Loucy (cell line): ENCODE measurements at regions not wholly inside any gene's neighbourhood (a gene's known extent, or its start where the extent isn't known, plus 50 kb on each side); places are given as distances from the start of the nearest gene placed in this dataset.
"Not testable (repeated sequence)": the region's sequence is repeated elsewhere in the genome, so short reads cannot be mapped to it uniquely, and the experiment has no call there.

ENCODE experiments used
- H2AFZ ChIP-seq: fragments of 200-600 bp; sonication (generic); 2 replicates; pipeline ENCODE4 v1.6.0; 2016; ENCODE audit warnings: antibody characterized with exemption, mild to moderate bottlenecking, low read length, moderate library complexity
- H3F3A ChIP-seq: fragments of 200-600 bp; 2 replicates; pipeline ENCODE4 v1.6.0; 2016; ENCODE audit warnings: antibody characterized with exemption, low read depth, mild to moderate bottlenecking
- H3K27me3 ChIP-seq: fragments of 200-600 bp; sonication (generic); 2 replicates; pipeline ENCODE4 v1.6.1; 2014; ENCODE audit warnings: low read length, mild to moderate bottlenecking; ENCODE audit not compliant: insufficient read depth, poor library complexity, severe bottlenecking
- H3K36me3 ChIP-seq: fragments of 200-600 bp; sonication (generic); 2 replicates; pipeline ENCODE4 v1.6.1; 2016; ENCODE audit warnings: low read length; ENCODE audit not compliant: insufficient read depth
- H3K4me1 ChIP-seq: fragments of 200-600 bp; sonication (generic); 2 replicates; pipeline ENCODE4 v1.5.1; 2014; ENCODE audit warnings: low read length, mild to moderate bottlenecking; ENCODE audit not compliant: insufficient read depth, poor library complexity, severe bottlenecking
- H3K4me2 ChIP-seq: fragments of 200-600 bp; sonication (generic); 2 replicates; pipeline ENCODE4 v1.6.0; 2014; ENCODE audit warnings: antibody characterized with exemption, low read length, low read depth, mild to moderate bottlenecking; ENCODE audit not compliant: poor library complexity, severe bottlenecking
- H3K4me3 ChIP-seq: fragments of 200-600 bp; sonication (generic); 2 replicates; pipeline ENCODE4 v1.5.1; 2014; ENCODE audit warnings: low read length, mild to moderate bottlenecking, mixed read lengths; ENCODE audit not compliant: poor library complexity, severe bottlenecking
- H3K79me2 ChIP-seq: fragments of 200-600 bp; sonication (generic); 2 replicates; pipeline ENCODE4 v1.6.1; 2014; ENCODE audit warnings: low read length; ENCODE audit not compliant: insufficient read depth
- H3K9ac ChIP-seq: fragments of 200-600 bp; sonication (generic); 2 replicates; pipeline ENCODE4 v1.6.0; 2014; ENCODE audit warnings: mild to moderate bottlenecking, low read depth, low read length, moderate library complexity; ENCODE audit not compliant: poor library complexity, severe bottlenecking
- H3K9me2 ChIP-seq: fragments of 200-600 bp; sonication (generic); replicated peaks from 2 replicates; pipeline ENCODE4 v1.6.1; 2016; ENCODE audit warnings: low read depth, low read length, mixed read lengths
- H3K9me3 ChIP-seq: fragments of 200-600 bp; sonication (generic); 2 replicates; pipeline ENCODE4 v1.6.1; 2014; ENCODE audit warnings: mild to moderate bottlenecking, antibody characterized with exemption, low read length, low read depth; ENCODE audit not compliant: insufficient read depth
- H4K20me1 ChIP-seq: fragments of 200-600 bp; sonication (generic); 2 replicates; pipeline ENCODE4 v1.6.0; 2014; ENCODE audit warnings: antibody characterized with exemption, low read length, mild to moderate bottlenecking; ENCODE audit not compliant: insufficient read depth, poor library complexity, severe bottlenecking
- CTCF ChIP-seq: fragments of 200-600 bp; sonication (generic); conservative IDR thresholded peaks from 2 replicates; pipeline ENCODE4 v1.5.1; 2014; ENCODE audit warnings: mild to moderate bottlenecking, antibody characterized with exemption, low read length
- EZH2phosphoT487 ChIP-seq: fragments of 200-600 bp; IDR thresholded peaks from 2 replicates; pipeline ENCODE4 v1.6.1; 2018; ENCODE audit warnings: antibody characterized with exemption, mild to moderate bottlenecking, moderate library complexity, borderline replicate concordance

GRCh38 chr18:38170845-38171244 is 605.2 kb upstream of the CELF4 start:
- no peak overlapping the region for H3K9ac ChIP-seq
- no peak overlapping the region for H2AFZ ChIP-seq
- no peak overlapping the region for H3K4me2 ChIP-seq
- no peaks in the 10 kb centered on the region for H3K27me3 ChIP-seq
- H3K4me1 ChIP-seq: no peaks in the 10 kb centered on the region
- no peak overlapping the region for H3K4me3 ChIP-seq
- no peaks in the 10 kb centered on the region for H3F3A ChIP-seq
- no peaks in the 10 kb centered on the region for H3K36me3 ChIP-seq
- no peaks in the 10 kb centered on the region for H4K20me1 ChIP-seq
- H3K79me2 ChIP-seq: no peaks in the 10 kb centered on the region
- no peaks in the 10 kb centered on the region for H3K9me3 ChIP-seq
- TF ChIP-seq EZH2phosphoT487 (no peak), CTCF (no peak)
- H3K9me2 ChIP-seq: no peaks in the 10 kb centered on the region

- H3K9ac ChIP-seq: no peak overlapping the region
- no peak for TF ChIP-seq CTCF
- no peak for TF ChIP-seq EZH2phosphoT487
Measured at GRCh38 chr18:38167623-38168022, 602.0 kb upstream of the CELF4 start.

DNA sequence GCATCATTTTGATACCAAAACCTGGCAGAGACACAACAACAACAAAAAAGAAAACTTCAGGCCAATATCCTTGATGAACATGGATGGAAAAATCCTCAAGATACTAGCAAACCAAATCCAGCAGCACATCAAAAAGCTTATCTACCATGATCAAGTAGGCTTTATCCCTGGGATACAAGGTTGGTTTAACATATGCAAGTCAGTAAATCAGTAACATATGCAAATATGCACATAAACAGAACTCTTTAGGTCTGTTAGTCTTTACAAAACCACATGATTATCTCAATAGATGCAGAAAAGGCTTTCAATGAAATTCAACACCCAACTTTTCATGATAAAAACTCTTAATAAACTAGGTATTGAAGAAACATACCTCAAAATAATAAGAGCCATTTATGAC is 587.5 kb upstream of the CELF4 start:
- H3K36me3 ChIP-seq, H3K27me3 ChIP-seq: not testable (repeated sequence)

More at GRCh38 chr18:38167623-38168022, 602.0 kb upstream of the CELF4 start:
- H3K4me3 ChIP-seq: no peak overlapping the region
- H3F3A ChIP-seq: no peaks in the 10 kb centered on the region
- H3K36me3 ChIP-seq: no peaks in the 10 kb centered on the region
- H4K20me1 ChIP-seq: no peaks in the 10 kb centered on the region
- no peak overlapping the region for H2AFZ ChIP-seq
- no peaks in the 10 kb centered on the region for H3K9me2 ChIP-seq
- H3K27me3 ChIP-seq: no peaks in the 10 kb centered on the region
- no peak overlapping the region for H3K4me2 ChIP-seq
- H3K79me2 ChIP-seq: no peaks in the 10 kb centered on the region
- H3K4me1 ChIP-seq: no peaks in the 10 kb centered on the region
- no peaks in the 10 kb centered on the region for H3K9me3 ChIP-seq

GRCh38 chr18:38116716-38117115 is 551.1 kb upstream of the CELF4 start:
- no peak for TF ChIP-seq EZH2phosphoT487
- TF ChIP-seq CTCF: no peak
- H3K27me3 ChIP-seq: no peaks in the 10 kb centered on the region
- H3F3A ChIP-seq: no peaks in the 10 kb centered on the region
- no peaks in the 10 kb centered on the region for H4K20me1 ChIP-seq
- H3K9me2 ChIP-seq: no peaks in the 10 kb centered on the region
- no peak overlapping the region for H2AFZ ChIP-seq
- H3K4me3 ChIP-seq: no peak overlapping the region
- H3K4me1 ChIP-seq: no peaks in the 10 kb centered on the region
- H3K9me3 ChIP-seq: no peaks in the 10 kb centered on the region
- H3K36me3 ChIP-seq: no peaks in the 10 kb centered on the region
- no peak overlapping the region for H3K9ac ChIP-seq
- no peaks in the 10 kb centered on the region for H3K79me2 ChIP-seq
- no peak overlapping the region for H3K4me2 ChIP-seq

More for the DNA sequence above, 587.5 kb upstream of the CELF4 start:
- H3K79me2 ChIP-seq, H3K4me2 ChIP-seq, H3K9me2 ChIP-seq, H3K4me1 ChIP-seq, H3F3A ChIP-seq, H2AFZ ChIP-seq, H3K4me3 ChIP-seq, H4K20me1 ChIP-seq, H3K9ac ChIP-seq, H3K9me3 ChIP-seq: not testable (repeated sequence)
